ENCODE measurements at regions not wholly inside any gene's neighbourhood (a gene's known extent, or its start where the extent isn't known, plus 50 kb on each side); places are given as distances from the start of the nearest gene placed in this dataset.

GRCh38 chr7:81514546-81514945 lies 255.3 kb downstream of the HGF start:
- no peak overlapping the region for H3K4me3 ChIP-seq (ENCODE audit: low read depth, low read length)
- TF ChIP-seq CTCF (IDR thresholded peaks at IDR 0.05; ENCODE audit: low read depth, low read length, missing control alignments), result no peak
- DNase-seq (ENCODE audit: low read depth), result no peak
- in situ Hi-C loops (cut with HindIII; ENCODE audit: low sequenced_read_pairs), result loop anchor here (25.0 kb wide), 2 partner anchors 498 to 1098 kb away; no protein-coding TSS in a partner anchor

GRCh38 chr7:81510122-81510521 lies 259.7 kb downstream of the HGF start:
- TF ChIP-seq CTCF (IDR thresholded peaks at IDR 0.05; ENCODE audit: low read depth, low read length, missing control alignments), result no peak
- no peak for DNase-seq (ENCODE audit: low read depth)
- in situ Hi-C loops (cut with HindIII; ENCODE audit: low sequenced_read_pairs), result loop anchor here (25.0 kb wide), 2 partner anchors 502 to 1102 kb away; no protein-coding TSS in a partner anchor
- H3K4me3 ChIP-seq (ENCODE audit: low read depth, low read length), result no peak overlapping the region

GRCh38 chr7:81507221-81507620 lies 262.6 kb downstream of the HGF start:
- in situ Hi-C loops (cut with HindIII; ENCODE audit: low sequenced_read_pairs), result loop anchor here (25.0 kb wide), 2 partner anchors 505 to 1105 kb away; no protein-coding TSS in a partner anchor
- no peak for DNase-seq (ENCODE audit: low read depth)
- no peak for TF ChIP-seq CTCF (IDR thresholded peaks at IDR 0.05; ENCODE audit: low read depth, low read length, missing control alignments)
- no peak overlapping the region for H3K4me3 ChIP-seq (ENCODE audit: low read depth, low read length)

GRCh38 chr7:81506609-81507008 lies 263.2 kb downstream of the HGF start:
- in situ Hi-C loops (cut with HindIII; ENCODE audit: low sequenced_read_pairs), result loop anchor here (25.0 kb wide), 2 partner anchors 506 to 1106 kb away; no protein-coding TSS in a partner anchor
- DNase-seq (ENCODE audit: low read depth), result no peak
- no peak for TF ChIP-seq CTCF (IDR thresholded peaks at IDR 0.05; ENCODE audit: low read depth, low read length, missing control alignments)
- no peak overlapping the region for H3K4me3 ChIP-seq (ENCODE audit: low read depth, low read length)

- in situ Hi-C loops (cut with HindIII; ENCODE audit: low sequenced_read_pairs), result loop anchor here (25.0 kb wide), 2 partner anchors 509 to 1109 kb away; no protein-coding TSS in a partner anchor
- no peak for DNase-seq (ENCODE audit: low read depth)
- H3K4me3 ChIP-seq (ENCODE audit: low read depth, low read length), result no peak overlapping the region
- TF ChIP-seq CTCF (IDR thresholded peaks at IDR 0.05; ENCODE audit: low read depth, low read length, missing control alignments), result no peak
Measured at GRCh38 chr7:81503771-81504170, 266.1 kb downstream of the HGF start.

- no peak for TF ChIP-seq CTCF (IDR thresholded peaks at IDR 0.05; ENCODE audit: low read depth, low read length, missing control alignments)
- no peak for DNase-seq (ENCODE audit: low read depth)
- H3K4me3 ChIP-seq (ENCODE audit: low read depth, low read length), result no peak overlapping the region
- in situ Hi-C loops (cut with HindIII; ENCODE audit: low sequenced_read_pairs), result loop anchor here (25.0 kb wide), 2 partner anchors 509 to 1109 kb away; no protein-coding TSS in a partner anchor
Measured at GRCh38 chr7:81503336-81503735, 266.5 kb downstream of the HGF start.

Measured in astrocyte of the cerebellum (primary cell).